T-helper 2 cell treated with Interferon-gamma antibody and Interleukin-4, amounts not matched to agents 5 μg/mL and 100 μg/mL, for 36 hours (primary cell): ENCODE measurements at regions not wholly inside any gene's neighbourhood (a gene's known extent, or its start where the extent isn't known, plus 50 kb on each side); places are given as distances from the start of the nearest gene placed in this dataset.
A peak's percentile ranks its signal among the peaks of the same experiment; 100 is the strongest.

Experiments
- DNase-seq: peaks from one replicate; pipeline ENCODE4 v3.0.0; 2021; ENCODE audit warnings: low spot score
- H3K27ac Mint-ChIP-seq: one replicate; pipeline ENCODE4 v1.8.0; 2021; ENCODE audit warnings: mild to moderate bottlenecking, mixed read lengths
- H3K27me3 Mint-ChIP-seq: one replicate; pipeline ENCODE4 v1.8.0; 2021; ENCODE audit warnings: low read depth, mixed read lengths
- H3K36me3 Mint-ChIP-seq: one replicate; pipeline ENCODE4 v1.8.0; 2021; ENCODE audit warnings: low read depth, mixed read lengths
- H3K4me1 Mint-ChIP-seq: one replicate; pipeline ENCODE4 v1.8.0; 2021; ENCODE audit warnings: low read depth, mixed read lengths
- H3K4me3 Mint-ChIP-seq: one replicate; pipeline ENCODE4 v1.8.0; 2022; ENCODE audit warnings: mild to moderate bottlenecking, moderate library complexity, mixed read lengths
- H3K9me3 Mint-ChIP-seq: one replicate; pipeline ENCODE4 v1.8.0; 2021; ENCODE audit warnings: mixed read lengths

DNA sequence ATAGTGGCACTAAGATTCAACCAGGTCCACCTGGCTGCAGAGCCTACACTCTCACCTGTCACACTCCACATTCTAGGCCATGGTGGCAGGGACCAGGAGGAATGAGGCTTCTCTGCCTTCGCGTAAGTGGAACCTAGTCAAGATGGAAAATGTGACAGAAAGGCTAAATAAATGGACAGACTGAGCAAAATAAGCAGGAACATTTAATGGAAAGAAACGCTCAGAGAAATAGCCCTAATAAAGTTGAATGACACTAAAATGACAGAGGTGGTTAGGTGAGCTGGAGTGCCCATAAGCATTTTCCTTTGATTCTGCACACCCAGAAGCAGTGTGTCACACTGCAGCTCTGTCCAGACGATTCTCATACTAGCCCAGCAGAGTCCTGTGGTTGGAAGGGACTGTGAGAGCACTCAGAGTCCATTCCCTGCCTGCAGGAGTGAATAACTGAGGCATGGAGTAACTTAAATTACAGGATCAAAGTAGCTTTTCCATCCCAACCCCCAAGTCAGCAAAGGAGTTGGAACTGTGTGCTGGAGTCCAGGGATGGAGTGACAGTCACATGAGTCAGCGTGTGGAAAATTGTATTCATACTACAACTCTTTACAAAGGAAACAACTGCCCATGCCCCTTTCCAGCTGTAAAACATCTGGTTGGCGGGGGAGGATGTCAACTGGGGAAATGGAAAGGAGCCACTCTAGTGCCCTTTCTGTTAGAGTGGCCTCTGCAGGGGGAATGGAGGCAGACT lies 105.4 kb upstream of the LGALSL start:
- H3K4me3 Mint-ChIP-seq = no peak overlapping the region
- H3K27ac Mint-ChIP-seq = no peak overlapping the region
- H3K27me3 Mint-ChIP-seq = peaks cover 3% of the 10 kb centered on the region
- no peaks in the 10 kb centered on the region for H3K36me3 Mint-ChIP-seq
- no peaks in the 10 kb centered on the region for H3K4me1 Mint-ChIP-seq
- DNase-seq = no peak
- H3K9me3 Mint-ChIP-seq = no peaks in the 10 kb centered on the region

DNA sequence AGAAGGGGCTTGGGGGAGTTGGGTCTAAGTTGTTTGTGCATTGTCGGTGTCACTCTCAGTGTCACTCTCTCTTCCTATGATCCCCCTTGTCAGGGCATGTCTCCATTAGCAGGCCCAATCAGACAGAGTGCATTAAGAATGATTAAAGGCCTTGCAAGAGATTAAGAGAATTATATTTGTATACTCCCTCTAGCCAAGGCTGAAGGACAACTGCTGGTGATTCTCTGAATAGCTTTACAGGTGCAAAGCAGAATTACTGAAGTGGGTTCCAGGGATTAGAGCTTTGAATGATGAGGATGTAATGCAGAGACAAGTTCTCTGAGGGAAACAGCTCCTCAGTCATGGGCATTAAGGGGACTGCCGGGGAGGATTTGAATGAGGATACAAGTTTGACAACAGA lies 104.8 kb upstream of the LGALSL start:
- no peaks in the 10 kb centered on the region for H3K4me1 Mint-ChIP-seq
- H3K27me3 Mint-ChIP-seq = peaks cover 3% of the 10 kb centered on the region

DNA sequence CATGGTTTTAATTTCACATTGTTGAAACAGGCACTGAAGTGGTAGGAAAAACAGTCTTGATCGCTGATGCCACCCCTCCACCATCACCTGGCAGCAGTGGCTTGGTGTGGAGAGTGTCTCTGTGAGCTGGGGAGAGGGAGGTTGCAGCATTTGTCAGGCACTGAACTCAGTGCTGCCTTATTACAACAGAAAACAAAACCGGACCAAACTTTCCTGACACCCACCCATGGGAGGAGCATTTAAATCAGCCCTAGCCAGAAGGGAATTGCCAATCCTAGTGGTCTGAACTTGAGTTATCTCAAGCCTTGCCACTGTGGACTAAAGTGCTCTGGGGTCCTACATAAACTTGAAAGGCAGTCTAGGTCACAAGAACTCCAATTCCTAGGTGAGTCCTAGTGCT lies 103.0 kb upstream of the LGALSL start:
- Mint-ChIP-seq H3K36me3 (no peaks in the 10 kb centered on the region), H3K27me3 (peaks cover 11% of the 10 kb centered on the region), H3K9me3 (no peaks in the 10 kb centered on the region), H3K27ac (no peak overlapping the region), H3K4me1 (no peaks in the 10 kb centered on the region), H3K4me3 (no peak overlapping the region)
- DNase-seq = no peak

More for the DNA sequence above, 104.8 kb upstream of the LGALSL start:
- H3K36me3 Mint-ChIP-seq = no peaks in the 10 kb centered on the region
- no peak overlapping the region for H3K4me3 Mint-ChIP-seq
- no peak for DNase-seq
- no peak overlapping the region for H3K27ac Mint-ChIP-seq
- H3K9me3 Mint-ChIP-seq = no peaks in the 10 kb centered on the region

DNA sequence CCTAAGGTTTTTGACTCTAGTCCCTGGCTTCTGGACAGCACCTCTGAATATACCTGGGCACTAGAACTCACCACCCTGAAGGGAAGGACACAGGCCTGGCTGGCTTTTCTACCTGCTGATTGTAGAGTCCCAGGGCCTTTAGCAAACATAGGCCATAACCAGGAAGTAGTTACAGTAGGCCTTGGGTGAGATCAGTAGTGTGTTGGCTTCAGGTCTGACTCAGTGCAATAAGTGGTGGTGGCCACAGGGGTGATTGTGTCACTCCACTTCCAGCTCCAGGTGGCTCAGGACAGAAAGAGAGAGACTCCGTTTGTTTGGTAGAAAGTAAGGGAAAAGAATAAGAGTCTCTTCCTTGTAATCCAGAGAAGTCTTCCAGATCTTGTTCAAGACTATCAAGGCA lies 101.7 kb upstream of the LGALSL start:
- Mint-ChIP-seq H3K4me1 (no peaks in the 10 kb centered on the region), H3K36me3 (no peaks in the 10 kb centered on the region), H3K27ac (no peak overlapping the region), H3K9me3 (no peaks in the 10 kb centered on the region), H3K4me3 (no peak overlapping the region), H3K27me3 (peaks cover 23% of the 10 kb centered on the region)
- no peak for DNase-seq

DNA sequence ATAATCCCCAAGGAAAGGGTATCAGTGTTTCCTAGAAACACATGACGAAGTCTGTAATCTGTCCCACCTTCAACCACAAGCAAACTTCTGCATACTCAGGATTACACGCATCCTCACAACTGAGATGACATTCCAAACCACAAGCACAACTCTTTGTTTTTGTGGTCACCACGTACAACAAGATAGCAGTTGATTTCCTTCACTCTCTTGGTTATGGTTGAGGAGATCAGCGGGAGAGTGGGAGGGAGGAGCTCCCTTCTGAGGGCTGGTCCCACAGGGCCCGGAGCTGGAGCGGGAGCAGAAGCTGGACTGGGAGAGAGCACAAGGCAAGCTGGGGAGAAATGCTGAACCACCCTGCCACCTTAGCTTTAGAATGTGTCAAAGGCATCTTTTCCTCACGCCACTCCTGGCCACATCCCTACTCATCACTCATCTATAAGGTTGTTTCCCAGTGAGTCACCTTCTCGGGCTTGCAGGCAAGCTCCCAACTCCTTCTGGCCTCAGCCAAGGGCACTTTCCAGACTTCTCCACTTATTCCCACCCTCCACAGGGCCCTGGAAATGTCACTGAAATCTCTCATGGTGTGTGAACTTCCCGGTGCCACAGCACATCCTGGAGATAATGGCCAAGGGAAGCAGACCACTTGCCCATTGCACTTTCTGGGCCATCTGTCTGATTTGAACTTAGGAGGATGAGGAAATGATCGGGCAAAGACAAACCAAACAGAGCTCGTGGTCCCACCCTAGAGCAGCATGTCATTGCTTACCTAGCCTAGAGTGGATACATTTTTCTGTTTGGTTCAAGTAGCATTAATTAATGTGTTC lies 98.9 kb upstream of the LGALSL start:
- no peak for DNase-seq
- H3K4me1 Mint-ChIP-seq = peaks cover 4% of the 10 kb centered on the region
- H3K27me3 Mint-ChIP-seq = peaks cover 33% of the 10 kb centered on the region
- no peaks in the 10 kb centered on the region for H3K9me3 Mint-ChIP-seq
- no peak overlapping the region for H3K4me3 Mint-ChIP-seq
- H3K36me3 Mint-ChIP-seq = no peaks in the 10 kb centered on the region
- no peak overlapping the region for H3K27ac Mint-ChIP-seq

DNA sequence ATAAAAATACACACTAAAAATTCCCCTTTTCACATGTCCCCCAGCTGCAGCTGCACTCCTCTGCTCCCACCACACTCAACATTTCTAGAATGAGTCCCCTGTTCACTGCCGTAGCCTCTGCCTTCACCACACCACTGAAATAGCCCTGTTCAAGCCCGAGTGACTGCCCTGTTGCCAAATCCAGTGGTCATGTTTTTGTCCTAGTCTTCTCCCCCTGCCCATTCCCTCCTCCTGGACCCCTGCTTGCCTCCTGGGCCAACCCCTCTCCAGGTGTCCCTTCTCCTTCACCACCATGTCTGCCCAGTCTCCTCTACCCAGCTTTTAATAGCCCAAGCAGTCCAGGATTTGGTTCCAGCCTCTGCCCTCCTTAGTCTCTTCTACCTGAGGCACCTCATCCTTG lies 97.1 kb upstream of the LGALSL start:
- H3K4me1 Mint-ChIP-seq = peaks cover 4% of the 10 kb centered on the region
- H3K27me3 Mint-ChIP-seq = peaks cover 33% of the 10 kb centered on the region

DNA sequence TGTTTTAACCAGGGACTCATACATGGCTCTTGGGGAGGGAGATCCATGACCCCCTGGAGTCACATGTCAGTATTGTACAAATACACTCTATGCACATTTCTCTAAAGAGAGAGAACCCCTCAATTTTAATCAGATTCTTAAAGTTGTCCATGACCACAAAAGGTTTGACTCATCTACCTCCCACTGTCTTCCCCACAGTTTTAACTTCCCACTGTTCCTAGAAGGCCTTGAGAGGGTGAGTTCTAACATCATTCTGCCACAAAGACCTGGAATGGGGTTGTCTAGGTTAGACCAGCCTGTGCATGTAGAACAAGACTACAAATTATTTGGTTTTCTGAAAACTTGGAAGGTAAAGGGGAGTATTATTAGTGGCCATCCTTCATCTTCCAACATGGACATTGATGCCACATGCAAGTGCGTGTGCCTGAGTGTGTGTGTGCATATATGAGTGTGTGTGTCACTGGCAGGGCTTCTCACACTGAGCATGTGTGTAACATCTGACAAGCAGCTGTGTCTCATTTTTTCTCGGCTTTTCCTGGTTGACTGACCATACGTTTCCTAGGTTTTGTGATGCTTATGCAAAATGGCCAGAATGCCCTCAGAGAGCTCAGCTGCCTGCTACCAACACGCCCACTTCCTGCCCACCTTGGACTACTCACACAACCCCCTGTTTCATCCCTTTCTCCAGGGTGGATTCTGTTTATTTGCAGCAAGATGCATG lies 94.6 kb upstream of the LGALSL start:
- H3K4me1 Mint-ChIP-seq = peaks cover 4% of the 10 kb centered on the region
- H3K4me3 Mint-ChIP-seq = no peak overlapping the region
- no peak for DNase-seq
- H3K9me3 Mint-ChIP-seq = no peaks in the 10 kb centered on the region
- H3K36me3 Mint-ChIP-seq = no peaks in the 10 kb centered on the region
- no peak overlapping the region for H3K27ac Mint-ChIP-seq
- H3K27me3 Mint-ChIP-seq = peaks cover 41% of the 10 kb centered on the region

More for the DNA sequence above, 97.1 kb upstream of the LGALSL start:
- H3K9me3 Mint-ChIP-seq = no peaks in the 10 kb centered on the region
- H3K36me3 Mint-ChIP-seq = no peaks in the 10 kb centered on the region
- no peak for DNase-seq
- H3K4me3 Mint-ChIP-seq = no peak overlapping the region
- H3K27ac Mint-ChIP-seq = no peak overlapping the region

DNA sequence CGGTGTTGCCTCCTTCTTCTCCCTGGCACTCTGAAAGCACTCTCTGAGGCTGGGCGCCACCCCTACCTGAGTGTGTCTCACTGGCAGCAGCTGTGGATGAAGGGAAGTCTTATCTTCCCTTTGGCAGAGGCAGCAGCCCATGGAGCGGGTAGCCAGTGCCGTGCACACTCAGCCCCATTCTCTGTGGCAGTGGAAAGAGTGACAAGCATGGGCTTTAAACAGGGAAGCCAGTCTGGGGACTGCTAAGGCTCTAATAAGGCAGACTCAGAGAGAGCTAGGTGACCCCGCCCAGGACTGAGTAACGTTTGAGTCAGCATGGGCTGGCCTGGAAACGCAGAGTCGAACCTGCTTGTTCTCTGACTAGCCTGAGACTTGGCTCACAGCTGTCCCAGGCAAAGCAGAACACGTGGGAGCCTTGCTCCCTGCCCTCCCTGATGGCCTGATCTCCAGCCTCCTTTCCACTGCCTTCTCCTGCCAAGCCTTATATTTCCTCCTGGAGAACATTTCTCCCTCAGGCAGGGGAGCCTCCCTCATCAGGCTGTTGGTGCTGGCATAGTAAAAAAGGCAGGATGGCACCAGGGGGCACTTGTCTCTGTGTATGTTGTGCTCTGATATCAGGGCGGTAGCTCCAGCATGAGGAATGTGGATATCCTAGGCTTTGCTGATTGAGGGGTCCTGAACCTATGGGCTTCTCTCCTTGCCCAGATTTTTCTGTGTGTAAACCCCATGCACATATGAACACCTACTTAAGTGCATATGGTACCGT lies 93.9 kb upstream of the LGALSL start:
- Mint-ChIP-seq H3K9me3 (no peaks in the 10 kb centered on the region), H3K27me3 (peaks cover 38% of the 10 kb centered on the region), H3K27ac (no peak overlapping the region), H3K4me1 (peaks cover 4% of the 10 kb centered on the region), H3K4me3 (no peak overlapping the region), H3K36me3 (no peaks in the 10 kb centered on the region)
- peak; percentile 53 for DNase-seq

DNA sequence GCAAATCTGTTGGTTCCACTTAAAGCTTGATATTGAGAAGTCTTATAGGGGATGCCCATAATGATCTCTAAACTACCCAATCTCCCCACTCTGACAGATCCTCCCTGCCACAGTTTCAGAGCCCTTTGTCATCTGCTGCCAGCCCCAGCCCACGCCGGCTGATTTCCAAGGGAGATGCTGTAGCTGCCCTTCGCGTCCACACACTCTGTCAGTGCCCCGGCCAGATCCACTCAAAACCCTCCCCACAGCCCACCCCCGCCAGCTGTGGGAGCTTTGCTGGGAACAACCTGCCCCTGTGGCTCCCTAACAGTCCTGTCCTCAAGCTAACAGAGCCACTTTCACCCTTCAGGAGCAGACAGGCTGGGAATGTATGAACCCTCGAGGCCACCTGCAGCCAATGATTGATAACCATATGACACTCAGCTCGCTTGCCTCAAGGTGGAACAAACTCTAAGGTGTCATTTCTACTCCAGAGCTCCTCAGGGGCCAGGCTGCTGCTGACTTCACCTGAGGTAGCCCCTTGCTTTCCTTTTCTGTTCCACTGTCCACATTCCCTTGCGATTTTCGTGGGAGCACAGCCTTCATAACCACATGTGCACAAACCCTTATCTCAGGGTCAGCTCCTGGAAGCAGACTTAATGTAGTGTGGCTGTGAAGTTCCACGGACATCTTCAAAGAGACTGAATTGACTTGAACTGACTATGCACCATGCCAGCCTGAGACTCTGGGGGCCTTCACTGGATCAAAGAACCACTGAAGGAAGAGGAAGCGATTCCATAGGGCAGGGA lies 92.6 kb upstream of the LGALSL start:
- no peak overlapping the region for H3K4me3 Mint-ChIP-seq
- H3K4me1 Mint-ChIP-seq = peaks cover 4% of the 10 kb centered on the region

DNA sequence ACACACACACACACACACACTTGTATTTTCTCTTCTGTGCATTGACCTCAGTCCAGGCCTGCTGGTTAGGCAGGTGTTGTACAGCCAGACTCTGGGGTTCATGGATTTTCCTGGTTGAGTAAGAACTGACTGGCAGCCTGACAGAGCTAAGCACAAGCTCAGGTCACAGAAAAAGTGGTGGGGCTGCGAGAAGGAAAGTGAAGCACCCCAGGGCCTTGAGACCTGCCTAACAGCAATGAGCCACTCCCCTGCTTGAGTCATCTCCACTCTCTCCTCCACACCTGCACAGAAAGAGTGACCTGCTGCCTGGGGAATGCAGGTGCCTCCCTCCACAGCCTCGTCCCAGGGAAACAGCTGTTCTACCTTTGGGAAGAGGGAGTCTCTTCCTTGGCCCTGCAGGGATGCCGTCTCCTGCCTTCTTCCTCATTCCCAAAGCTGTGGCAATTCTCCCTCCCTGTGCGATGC lies 91.4 kb upstream of the LGALSL start:
- Mint-ChIP-seq H3K27ac (no peak overlapping the region), H3K4me1 (peaks cover 6% of the 10 kb centered on the region), H3K36me3 (no peaks in the 10 kb centered on the region), H3K9me3 (no peaks in the 10 kb centered on the region), H3K4me3 (no peak overlapping the region), H3K27me3 (peaks cover 23% of the 10 kb centered on the region)
- DNase-seq = no peak

More for the DNA sequence above, 92.6 kb upstream of the LGALSL start:
- H3K27ac Mint-ChIP-seq = no peak overlapping the region
- peaks cover 32% of the 10 kb centered on the region for H3K27me3 Mint-ChIP-seq
- no peaks in the 10 kb centered on the region for H3K9me3 Mint-ChIP-seq
- no peaks in the 10 kb centered on the region for H3K36me3 Mint-ChIP-seq
- DNase-seq = no peak

DNA sequence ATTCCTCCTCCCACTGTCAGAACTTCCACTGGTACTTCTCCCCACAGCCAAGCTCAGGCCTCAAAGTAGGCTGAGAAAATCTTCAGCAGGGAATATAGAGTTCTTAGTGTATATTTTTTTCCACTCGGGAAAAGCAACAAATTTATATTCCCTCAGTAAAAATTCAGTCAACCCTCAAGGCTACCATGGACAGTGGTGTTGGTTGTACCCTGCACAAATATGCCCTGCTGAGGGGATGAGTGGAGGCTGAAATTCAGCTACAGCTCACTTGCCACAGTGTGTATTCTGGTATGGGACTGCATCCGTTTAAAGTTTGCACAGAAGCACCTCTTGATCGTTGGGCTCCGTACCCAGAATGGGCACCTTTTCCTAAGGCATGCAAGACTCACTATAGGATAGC lies 90.8 kb upstream of the LGALSL start:
- Mint-ChIP-seq H3K27ac (no peak overlapping the region), H3K36me3 (no peaks in the 10 kb centered on the region)

DNA sequence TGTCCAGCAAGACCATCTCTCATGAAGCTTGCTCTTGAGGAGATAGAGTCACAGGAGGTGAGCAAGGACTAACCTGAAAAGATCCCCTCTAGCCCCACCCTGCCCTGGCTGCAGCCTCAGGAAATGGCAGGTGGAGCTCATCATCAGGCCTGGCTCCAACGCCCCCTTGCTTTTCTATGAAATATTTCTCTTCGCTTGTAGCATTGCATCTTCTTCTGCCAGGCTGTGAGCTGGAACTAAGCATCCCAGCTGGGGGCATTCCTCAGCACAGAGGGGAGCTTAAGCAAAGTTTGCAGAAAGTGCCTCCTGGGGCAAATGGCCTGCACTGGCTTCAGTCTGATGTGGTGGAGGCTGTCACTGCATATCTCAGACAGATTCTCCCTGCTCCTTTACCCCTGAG lies 90.1 kb upstream of the LGALSL start:
- Mint-ChIP-seq H3K27ac (no peak overlapping the region), H3K4me3 (no peak overlapping the region), H3K9me3 (no peaks in the 10 kb centered on the region), H3K36me3 (no peaks in the 10 kb centered on the region), H3K27me3 (peaks cover 18% of the 10 kb centered on the region), H3K4me1 (peaks cover 6% of the 10 kb centered on the region)
- no peak for DNase-seq

More for the DNA sequence above, 90.8 kb upstream of the LGALSL start:
- no peak for DNase-seq
- H3K27me3 Mint-ChIP-seq = peaks cover 20% of the 10 kb centered on the region
- no peak overlapping the region for H3K4me3 Mint-ChIP-seq
- H3K9me3 Mint-ChIP-seq = no peaks in the 10 kb centered on the region
- peaks cover 6% of the 10 kb centered on the region for H3K4me1 Mint-ChIP-seq
